ENCODE measurements at regions not wholly inside any gene's neighbourhood (a gene's known extent, or its start where the extent isn't known, plus 50 kb on each side); places are given as distances from the start of the nearest gene placed in this dataset.

DNA sequence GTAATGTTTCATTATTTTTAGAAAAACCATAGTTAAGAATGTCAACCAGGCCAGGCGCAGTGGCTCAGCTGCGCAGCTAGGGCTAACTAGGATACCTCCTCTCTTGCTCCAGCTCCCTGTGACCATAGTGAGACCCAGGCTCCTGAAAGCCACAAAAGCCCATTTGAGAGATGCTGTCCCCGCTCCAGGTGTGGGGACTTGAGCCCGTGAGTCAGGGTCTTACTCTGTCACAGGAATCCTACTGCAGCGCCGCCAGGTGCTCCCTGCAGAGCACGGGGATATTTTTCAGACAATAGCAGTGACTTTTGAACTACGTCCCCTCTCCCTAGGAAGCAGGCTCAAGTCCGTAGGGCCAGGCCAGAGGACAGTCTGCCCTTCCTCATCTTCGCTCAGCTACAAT lies 75.6 kb upstream of the NRBF2 start:
- TF ChIP-seq, protein P1, sequence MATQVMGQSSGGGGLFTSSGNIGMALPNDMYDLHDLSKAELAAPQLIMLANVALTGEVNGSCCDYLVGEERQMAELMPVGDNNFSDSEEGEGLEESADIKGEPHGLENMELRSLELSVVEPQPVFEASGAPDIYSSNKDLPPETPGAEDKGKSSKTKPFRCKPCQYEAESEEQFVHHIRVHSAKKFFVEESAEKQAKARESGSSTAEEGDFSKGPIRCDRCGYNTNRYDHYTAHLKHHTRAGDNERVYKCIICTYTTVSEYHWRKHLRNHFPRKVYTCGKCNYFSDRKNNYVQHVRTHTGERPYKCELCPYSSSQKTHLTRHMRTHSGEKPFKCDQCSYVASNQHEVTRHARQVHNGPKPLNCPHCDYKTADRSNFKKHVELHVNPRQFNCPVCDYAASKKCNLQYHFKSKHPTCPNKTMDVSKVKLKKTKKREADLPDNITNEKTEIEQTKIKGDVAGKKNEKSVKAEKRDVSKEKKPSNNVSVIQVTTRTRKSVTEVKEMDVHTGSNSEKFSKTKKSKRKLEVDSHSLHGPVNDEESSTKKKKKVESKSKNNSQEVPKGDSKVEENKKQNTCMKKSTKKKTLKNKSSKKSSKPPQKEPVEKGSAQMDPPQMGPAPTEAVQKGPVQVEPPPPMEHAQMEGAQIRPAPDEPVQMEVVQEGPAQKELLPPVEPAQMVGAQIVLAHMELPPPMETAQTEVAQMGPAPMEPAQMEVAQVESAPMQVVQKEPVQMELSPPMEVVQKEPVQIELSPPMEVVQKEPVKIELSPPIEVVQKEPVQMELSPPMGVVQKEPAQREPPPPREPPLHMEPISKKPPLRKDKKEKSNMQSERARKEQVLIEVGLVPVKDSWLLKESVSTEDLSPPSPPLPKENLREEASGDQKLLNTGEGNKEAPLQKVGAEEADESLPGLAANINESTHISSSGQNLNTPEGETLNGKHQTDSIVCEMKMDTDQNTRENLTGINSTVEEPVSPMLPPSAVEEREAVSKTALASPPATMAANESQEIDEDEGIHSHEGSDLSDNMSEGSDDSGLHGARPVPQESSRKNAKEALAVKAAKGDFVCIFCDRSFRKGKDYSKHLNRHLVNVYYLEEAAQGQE (IDR thresholded peaks at IDR 0.05; ENCODE audit: low read depth), result no peak
- TF ChIP-seq, protein P2, sequence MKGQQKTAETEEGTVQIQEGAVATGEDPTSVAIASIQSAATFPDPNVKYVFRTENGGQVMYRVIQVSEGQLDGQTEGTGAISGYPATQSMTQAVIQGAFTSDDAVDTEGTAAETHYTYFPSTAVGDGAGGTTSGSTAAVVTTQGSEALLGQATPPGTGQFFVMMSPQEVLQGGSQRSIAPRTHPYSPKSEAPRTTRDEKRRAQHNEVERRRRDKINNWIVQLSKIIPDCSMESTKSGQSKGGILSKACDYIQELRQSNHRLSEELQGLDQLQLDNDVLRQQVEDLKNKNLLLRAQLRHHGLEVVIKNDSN (IDR thresholded peaks at IDR 0.05), result no peak
- TF ChIP-seq TCF12 (IDR thresholded peaks at IDR 0.05; ENCODE audit: low read depth), result no peak
- TF ChIP-seq, protein P3, sequence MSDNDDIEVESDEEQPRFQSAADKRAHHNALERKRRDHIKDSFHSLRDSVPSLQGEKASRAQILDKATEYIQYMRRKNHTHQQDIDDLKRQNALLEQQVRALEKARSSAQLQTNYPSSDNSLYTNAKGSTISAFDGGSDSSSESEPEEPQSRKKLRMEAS (IDR thresholded peaks at IDR 0.05), result no peak
- no peak for TF ChIP-seq FOXM1 (IDR thresholded peaks at IDR 0.05; ENCODE audit: borderline replicate concordance, low read depth)
- no peak for TF ChIP-seq RAD21 (IDR thresholded peaks at IDR 0.05; ENCODE audit: low read depth)
- TF ChIP-seq YY1 (IDR thresholded peaks at IDR 0.05; ENCODE audit: low read depth), result no peak
- TF ChIP-seq ZBTB7A (IDR thresholded peaks at IDR 0.05; ENCODE audit: low read depth), result no peak
- TF ChIP-seq CREB1 (IDR thresholded peaks at IDR 0.05; ENCODE audit: low read depth), result no peak
- TF ChIP-seq CEBPB (IDR thresholded peaks at IDR 0.05), result no peak
- TF ChIP-seq EGR1 (IDR thresholded peaks at IDR 0.05), result no peak
- TF ChIP-seq EP300 (IDR thresholded peaks at IDR 0.05; ENCODE audit: borderline replicate concordance), result no peak
- TF ChIP-seq TAF1 (IDR thresholded peaks at IDR 0.05; ENCODE audit: low read depth), result no peak

DNA sequence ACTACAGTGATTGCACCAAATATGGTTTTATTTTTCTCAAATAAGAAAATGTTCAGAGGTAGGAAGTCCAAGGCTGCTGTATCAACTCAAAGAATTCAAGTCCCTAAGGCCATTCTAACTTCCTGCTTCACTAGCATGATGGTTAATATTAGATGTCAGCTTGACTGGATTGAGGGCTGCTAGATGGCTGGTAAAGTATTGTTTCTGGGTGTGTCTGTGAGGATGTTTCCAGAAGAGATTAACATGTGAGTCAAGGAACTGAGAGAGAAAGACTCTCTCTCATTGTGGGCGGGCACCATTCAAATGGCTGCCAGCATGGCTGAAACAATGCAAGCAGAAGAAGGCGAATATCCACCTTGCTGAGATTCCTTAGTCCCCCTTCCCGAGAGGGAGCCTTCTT lies 77.4 kb upstream of the NRBF2 start:
- no peak for TF ChIP-seq CEBPB (IDR thresholded peaks at IDR 0.05)
- no peak for TF ChIP-seq NFIC (IDR thresholded peaks at IDR 0.05)
- no peak for TF ChIP-seq RAD21 (IDR thresholded peaks at IDR 0.05; ENCODE audit: low read depth)
- TF ChIP-seq ZBTB7A (IDR thresholded peaks at IDR 0.05; ENCODE audit: low read depth), result no peak
- no peak for TF ChIP-seq YY1 (IDR thresholded peaks at IDR 0.05; ENCODE audit: low read depth)

DNA sequence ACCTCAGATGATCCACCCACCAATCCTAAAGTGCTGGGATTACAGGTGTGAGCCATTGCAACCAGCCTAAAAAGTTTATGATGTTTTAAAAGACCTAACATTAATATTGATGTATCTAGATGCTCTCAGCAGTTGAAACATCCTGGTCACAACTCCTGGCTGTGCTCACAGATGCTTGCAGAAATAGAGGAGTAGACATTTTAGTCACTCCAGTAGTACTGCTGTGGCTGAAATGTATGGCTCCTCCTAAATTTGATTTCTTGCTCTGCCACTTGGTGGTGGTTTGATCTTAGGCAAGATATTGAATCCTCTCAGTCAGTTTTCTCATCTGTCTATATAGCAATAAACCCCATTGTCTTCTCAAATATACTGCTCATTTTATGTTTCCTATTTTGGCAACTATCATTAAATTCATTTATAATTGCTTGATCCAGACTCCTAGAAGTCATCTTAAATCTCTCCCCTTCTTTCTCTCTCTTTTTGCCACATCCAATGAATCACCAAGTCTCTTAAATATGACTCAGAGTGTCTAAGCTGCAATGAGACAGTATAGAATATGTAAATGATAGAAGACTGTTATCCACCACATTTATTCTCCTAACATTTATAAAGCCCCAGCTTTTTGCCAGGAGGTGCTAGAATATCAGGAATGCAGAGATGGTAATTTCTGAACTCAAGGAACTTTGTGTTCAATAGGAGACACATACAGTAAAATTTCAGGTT lies 78.1 kb upstream of the NRBF2 start:
- TF ChIP-seq CEBPB (IDR thresholded peaks at IDR 0.05), result no peak
- TF ChIP-seq CREB1 (IDR thresholded peaks at IDR 0.05; ENCODE audit: low read depth), result no peak
- TF ChIP-seq EP300 (IDR thresholded peaks at IDR 0.05; ENCODE audit: borderline replicate concordance), result no peak
- TF ChIP-seq TCF12 (IDR thresholded peaks at IDR 0.05; ENCODE audit: low read depth), result no peak
- TF ChIP-seq ZBTB7A (IDR thresholded peaks at IDR 0.05; ENCODE audit: low read depth), result no peak
- TF ChIP-seq, protein P1 (IDR thresholded peaks at IDR 0.05; ENCODE audit: low read depth), result no peak
- no peak for TF ChIP-seq RAD21 (IDR thresholded peaks at IDR 0.05; ENCODE audit: low read depth)

DNA sequence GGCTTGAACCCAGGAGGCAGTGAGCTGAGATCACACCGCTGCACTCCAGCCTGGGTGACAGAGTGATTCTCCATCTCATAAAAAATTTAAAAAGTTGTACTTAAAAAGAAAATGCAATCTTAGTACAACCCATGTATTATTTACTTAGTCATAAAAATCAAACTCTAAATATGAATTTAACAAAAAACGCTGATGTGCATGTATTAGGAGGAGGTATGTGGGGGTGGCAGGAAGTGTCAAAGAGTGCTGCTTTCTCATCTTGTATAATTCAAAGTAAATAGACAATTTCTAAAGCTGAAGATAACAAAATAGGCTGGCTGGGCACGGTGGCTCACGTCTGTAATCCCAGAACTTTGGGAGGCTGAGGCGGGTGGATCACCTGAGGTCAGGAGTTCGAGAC lies 81.0 kb upstream of the NRBF2 start:
- TF ChIP-seq YY1 (IDR thresholded peaks at IDR 0.05; ENCODE audit: low read depth) (no peak), TCF12 (IDR thresholded peaks at IDR 0.05; ENCODE audit: low read depth) (no peak), NFIC (IDR thresholded peaks at IDR 0.05) (no peak), EGR1 (IDR thresholded peaks at IDR 0.05) (no peak), FOXM1 (IDR thresholded peaks at IDR 0.05; ENCODE audit: borderline replicate concordance, low read depth) (no peak), CEBPB (IDR thresholded peaks at IDR 0.05) (no peak), RAD21 (IDR thresholded peaks at IDR 0.05; ENCODE audit: low read depth) (no peak), EP300 (IDR thresholded peaks at IDR 0.05; ENCODE audit: borderline replicate concordance) (no peak)
- TF ChIP-seq, protein P2 (IDR thresholded peaks at IDR 0.05), result no peak
- TF ChIP-seq, protein P1 (IDR thresholded peaks at IDR 0.05; ENCODE audit: low read depth), result no peak
- TF ChIP-seq, protein P3 (IDR thresholded peaks at IDR 0.05), result no peak

DNA sequence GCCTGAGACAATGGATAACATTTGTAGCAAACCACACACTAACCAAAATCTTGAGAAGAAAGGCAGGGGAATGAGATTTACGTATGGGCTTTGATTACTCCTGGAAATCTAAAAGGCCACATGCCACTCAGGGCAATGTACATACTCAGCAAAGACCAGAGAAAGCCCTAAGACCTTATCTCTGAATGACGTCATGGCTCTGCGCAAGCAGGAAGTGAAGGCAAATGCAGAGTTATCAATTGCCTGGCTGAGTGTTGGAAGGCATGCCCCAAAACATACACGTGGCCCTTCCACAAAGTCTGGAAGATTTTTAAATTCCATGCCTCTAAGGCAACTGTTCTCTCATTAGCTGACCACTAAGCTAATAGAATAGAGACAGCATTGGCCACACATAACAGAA lies 90.9 kb upstream of the NRBF2 start:
- TF ChIP-seq CEBPB (IDR thresholded peaks at IDR 0.05), result no peak
- TF ChIP-seq TCF12 (IDR thresholded peaks at IDR 0.05; ENCODE audit: low read depth), result no peak
- TF ChIP-seq EP300 (IDR thresholded peaks at IDR 0.05; ENCODE audit: borderline replicate concordance), result no peak
- TF ChIP-seq NFIC (IDR thresholded peaks at IDR 0.05), result no peak
- TF ChIP-seq, protein P3 (IDR thresholded peaks at IDR 0.05), result no peak
- TF ChIP-seq, protein P2 (IDR thresholded peaks at IDR 0.05), result no peak
- TF ChIP-seq CREB1 (IDR thresholded peaks at IDR 0.05; ENCODE audit: low read depth), result no peak
- no peak for TF ChIP-seq RAD21 (IDR thresholded peaks at IDR 0.05; ENCODE audit: low read depth)
- no peak for TF ChIP-seq YY1 (IDR thresholded peaks at IDR 0.05; ENCODE audit: low read depth)
- no peak for TF ChIP-seq TAF1 (IDR thresholded peaks at IDR 0.05; ENCODE audit: low read depth)
